HCT116 (cell line): ENCODE measurements at regions not wholly inside any gene's neighbourhood (a gene's known extent, or its start where the extent isn't known, plus 50 kb on each side); places are given as distances from the start of the nearest gene placed in this dataset.
"Not testable (repeated sequence)": the region's sequence is repeated elsewhere in the genome, so short reads cannot be mapped to it uniquely, and the experiment has no call there.

Source experiments
- ATAC-seq: fragments of 200-7000 bp; cut with Tn5 transposase; 2 replicates; pipeline ENCODE4 v1.9.1; 2020; ENCODE audit warnings: mild to moderate bottlenecking, moderate library complexity
- BruUV-seq: library from RNA; stranded (reverse); fragments of 400-500 nt; replicated peaks from 2 replicates; lab custom pipeline; 2021; lab: Mats Ljungman, UMichigan
- CTCF ChIA-PET: fragments of 300-600 bp; sonication (Branson Sonifier 250); formaldehyde crosslinking; loops from one replicate; lab custom pipeline; 2021; ENCODE audit warnings: antibody characterized with exemption; lab: Charles Lee
- POLR2A ChIA-PET: fragments of 300-600, 350-600 bp; sonication (Branson Sonifier 250); formaldehyde crosslinking; loops from one replicate; lab custom pipeline; 2021; ENCODE audit warnings: antibody characterized with exemption; lab: Charles Lee
- RAD21 ChIA-PET, 2 experiments: fragments of 300-600 bp; sonication (Branson Sonifier 250); formaldehyde crosslinking; loops; one replicate each; lab custom pipeline; 2023; ENCODE audit warnings: low total read pairs in 2 of 2; ENCODE audit not compliant: uncharacterized antibody in 2 of 2, unreplicated experiment in 2 of 2, low non-redundant PET in 1 of 2; lab: Charles Lee
- DNase-seq: peaks from one replicate; pipeline ENCODE4 v3.0.0-alpha.2; 2010; ENCODE audit warnings: low read depth, low spot score
- H2AFZ ChIP-seq: fragments of 200-600 bp; shearing (Covaris generic), sonication (generic); 2 replicates; pipeline ENCODE4 v1.6.1; 2017; ENCODE audit warnings: low read depth, mixed run types, mixed read lengths, antibody characterized with exemption, low read length; ENCODE audit not compliant: poor library complexity, severe bottlenecking
- H3K27ac ChIP-seq: 2 replicates; pipeline ENCODE4 v1.5.1; 2012; ENCODE audit warnings: low read depth, low read length
- H3K27me3 ChIP-seq: fragments of 200-600 bp; sonication (generic); 2 replicates; pipeline ENCODE4 v1.6.1; 2016; ENCODE audit warnings: mixed run types, low read length, mixed read lengths; ENCODE audit not compliant: insufficient read depth
- H3K36me3 ChIP-seq, 2 experiments: fragments of 200-500 bp in 1 of 2; fragments of 200-600 bp in 1 of 2; sonication (Bioruptor generic) in 1 of 2; sonication (generic) in 1 of 2; 2 replicates each; pipeline versions ENCODE4 v1.5.1 to v1.6.1; 2014 to 2016; ENCODE audit warnings: low read length in 2 of 2, inconsistent platforms in 1 of 2, mixed read lengths in 1 of 2, mixed run types in 1 of 2; ENCODE audit not compliant: insufficient read depth in 2 of 2, control insufficient read depth in 1 of 2
- H3K4me1 ChIP-seq, 2 experiments: fragments of 200-600 bp in 1 of 2; sonication (generic) in 1 of 2; 2 replicates each; pipeline versions ENCODE4 v1.5.1 to v1.6.1; 2012 to 2017; ENCODE audit warnings: low read length in 2 of 2, inconsistent platforms in 1 of 2, mild to moderate bottlenecking in 1 of 2, mixed read lengths in 1 of 2, mixed run types in 1 of 2, moderate library complexity in 1 of 2; ENCODE audit not compliant: insufficient read depth in 2 of 2, control insufficient read depth in 1 of 2
- H3K4me2 ChIP-seq: fragments of 200-600 bp; sonication (generic); 2 replicates; pipeline ENCODE4 v1.6.1; 2017; ENCODE audit warnings: mixed run types, low read length, mixed read lengths
- H3K4me3 ChIP-seq, 2 experiments: fragments of 200-600 bp in 1 of 2; sonication (generic) in 1 of 2; replicated peaks in 1 of 2; 2 replicates each; pipeline ENCODE4 v1.5.1; 2011 to 2016; ENCODE audit warnings: low read length in 2 of 2, control low read depth in 1 of 2, low read depth in 1 of 2, mild to moderate bottlenecking in 1 of 2, mixed read lengths in 1 of 2, mixed run types in 1 of 2
- H3K79me2 ChIP-seq: fragments of 200-600 bp; sonication (generic); 2 replicates; pipeline ENCODE4 v1.6.1; 2017; ENCODE audit warnings: mild to moderate bottlenecking, mixed run types, low read length, moderate library complexity, mixed read lengths; ENCODE audit not compliant: insufficient read depth
- H3K9ac ChIP-seq: fragments of 200-600 bp; sonication (generic); 2 replicates; pipeline ENCODE4 v1.6.1; 2016; ENCODE audit warnings: low read length, mixed read lengths
- H3K9me2 ChIP-seq: fragments of 200-600 bp; sonication (generic), shearing (Covaris generic); 2 replicates; pipeline ENCODE4 v1.6.1; 2017; ENCODE audit warnings: mixed run types, mild to moderate bottlenecking, moderate library complexity; ENCODE audit not compliant: insufficient read depth
- H3K9me3 ChIP-seq, 2 experiments: fragments of 200-500 bp in 1 of 2; fragments of 200-600 bp in 1 of 2; sonication (Bioruptor generic) in 1 of 2; sonication (generic) in 1 of 2; 2 replicates each; pipeline ENCODE4 v1.6.1; 2014 to 2017; ENCODE audit warnings: low read length in 2 of 2, mixed read lengths in 2 of 2, inconsistent platforms in 1 of 2, low read depth in 1 of 2, mild to moderate bottlenecking in 1 of 2, mixed run types in 1 of 2, moderate library complexity in 1 of 2; ENCODE audit not compliant: control insufficient read depth in 1 of 2, insufficient read depth in 1 of 2
- H4K20me1 ChIP-seq: fragments of 200-600 bp; sonication (generic), shearing (Covaris generic); 2 replicates; pipeline ENCODE4 v1.6.1; 2017; ENCODE audit warnings: mixed run types, mild to moderate bottlenecking, moderate library complexity; ENCODE audit not compliant: insufficient read depth
- JUND ChIP-seq: IDR thresholded peaks from 2 replicates; pipeline ENCODE4 v1.6.1; 2012
- RAD21 ChIP-seq: IDR thresholded peaks from 2 replicates; pipeline ENCODE4 v1.6.1; 2012; ENCODE audit warnings: low read depth, mild to moderate bottlenecking
- SP1 ChIP-seq: IDR thresholded peaks from 2 replicates; pipeline ENCODE4 v1.6.1; 2012; ENCODE audit warnings: low read depth
- TCF7L2 ChIP-seq: IDR thresholded peaks from 2 replicates; pipeline ENCODE4 v1.7.0; 2011; ENCODE audit warnings: borderline replicate concordance, inconsistent platforms; ENCODE audit not compliant: insufficient read depth, insufficient read length; ENCODE audit errors: extremely low read depth
- ZNF274 ChIP-seq: fragments of 200-500 bp; sonication (Bioruptor generic); IDR thresholded peaks from 2 replicates; pipeline ENCODE4 v1.6.1; 2014; ENCODE audit warnings: mild to moderate bottlenecking, low read depth, low read length, inconsistent platforms
- intact Hi-C: fragments of 100-400 bp; cut with micrococcal nuclease; formaldehyde crosslinking; loops from 2 replicates; pipeline ENCODE4 v1.10.0; 2022
- TF ChIP-seq, protein P1 (sequence below): IDR thresholded peaks from 2 replicates; pipeline ENCODE4 v1.6.1; 2012; ENCODE audit warnings: low read depth

DNA sequence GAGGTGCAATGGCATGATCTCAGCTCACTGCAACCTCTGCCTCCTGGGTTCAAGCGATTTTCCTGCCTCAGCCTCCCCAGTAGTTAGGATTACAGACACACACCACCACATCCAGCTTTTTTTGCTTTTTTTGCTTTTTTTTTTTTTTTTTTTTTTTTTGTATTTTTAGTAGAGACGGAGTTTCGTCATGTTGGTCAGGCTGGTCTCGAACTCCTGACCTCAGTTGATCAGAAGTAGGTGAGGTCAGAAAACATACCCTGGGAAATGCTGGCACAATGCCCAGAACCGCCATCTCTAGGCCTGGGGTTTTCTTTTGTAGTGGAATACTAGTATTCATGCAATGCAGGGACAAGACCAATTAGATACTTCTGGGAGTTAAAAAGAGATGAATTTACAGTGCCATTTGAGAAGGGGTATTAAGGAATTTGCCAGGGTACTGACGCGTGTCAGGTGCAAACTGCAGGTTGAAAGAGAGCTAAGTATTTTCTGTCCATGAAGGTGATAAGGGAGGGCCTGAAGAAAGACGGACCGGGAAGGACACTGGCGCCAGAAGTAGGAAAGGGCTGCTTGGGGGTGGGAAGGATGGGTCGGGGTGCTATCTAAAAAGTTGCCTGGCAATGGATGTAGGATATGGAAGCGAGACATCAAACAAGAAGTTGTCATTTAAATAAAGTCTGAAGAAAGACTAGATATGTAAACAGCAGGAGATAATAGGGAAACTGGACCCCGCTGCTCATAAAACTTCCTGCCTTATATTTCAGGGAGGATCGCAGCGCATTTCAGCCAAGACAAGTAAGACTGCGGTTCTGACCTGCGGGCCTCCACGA is 95.8 kb downstream of the PPIAL4G start:
- H3K27me3 ChIP-seq, BruUV-seq, DNase-seq, H3K79me2 ChIP-seq, H3K9me3 ChIP-seq, ATAC-seq, intact Hi-C loops, RAD21 ChIA-PET, H3K36me3 ChIP-seq, H3K9me2 ChIP-seq, H4K20me1 ChIP-seq, H3K9ac ChIP-seq, CTCF ChIA-PET, H2AFZ ChIP-seq: not testable (repeated sequence)
- 0 out of 4 replicates have a peak overlapping the region, but pooled peaks of 1 of the 2 experiments have one; percentile 54 for H3K4me3 ChIP-seq
- H3K4me1 ChIP-seq: peaks cover 0 to 18% of the 10 kb centered on the region in 2 experiments; a peak in 2 of 4 replicates
- peak overlapping the region; percentile 67 for H3K4me2 ChIP-seq
- H3K27ac ChIP-seq: peak overlapping the region; percentile 73; the same call in 1 of the 2 replicates
- POLR2A ChIA-PET: interaction anchor here (1.4 to 2.1 kb wide), 6 partner anchors 11 to 136 kb away, joined by 3 to 22 read pairs (median 12); no protein-coding TSS in a partner anchor

DNA sequence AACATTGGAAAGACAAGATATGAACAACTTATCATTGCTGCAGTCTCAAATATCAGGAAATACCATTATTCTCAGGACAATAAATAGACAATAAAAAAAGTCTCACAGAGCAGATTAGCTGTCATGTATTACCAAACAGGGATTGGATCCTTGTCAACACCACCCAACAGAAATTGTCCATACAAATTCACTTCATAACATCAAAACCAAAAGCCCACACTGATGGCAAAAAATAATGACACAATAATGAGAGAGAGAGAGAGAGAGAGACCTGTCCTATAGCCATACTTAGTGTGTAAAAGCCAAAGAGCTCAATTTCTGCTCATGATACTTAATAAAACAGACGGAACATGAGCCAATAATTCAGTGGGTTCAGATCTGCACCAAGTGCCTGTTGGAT is 96.5 kb downstream of the PPIAL4G start:
- TF ChIP-seq JUND: no peak
- TF ChIP-seq ZNF274: no peak
- TF ChIP-seq RAD21: no peak
- TF ChIP-seq, protein P1, sequence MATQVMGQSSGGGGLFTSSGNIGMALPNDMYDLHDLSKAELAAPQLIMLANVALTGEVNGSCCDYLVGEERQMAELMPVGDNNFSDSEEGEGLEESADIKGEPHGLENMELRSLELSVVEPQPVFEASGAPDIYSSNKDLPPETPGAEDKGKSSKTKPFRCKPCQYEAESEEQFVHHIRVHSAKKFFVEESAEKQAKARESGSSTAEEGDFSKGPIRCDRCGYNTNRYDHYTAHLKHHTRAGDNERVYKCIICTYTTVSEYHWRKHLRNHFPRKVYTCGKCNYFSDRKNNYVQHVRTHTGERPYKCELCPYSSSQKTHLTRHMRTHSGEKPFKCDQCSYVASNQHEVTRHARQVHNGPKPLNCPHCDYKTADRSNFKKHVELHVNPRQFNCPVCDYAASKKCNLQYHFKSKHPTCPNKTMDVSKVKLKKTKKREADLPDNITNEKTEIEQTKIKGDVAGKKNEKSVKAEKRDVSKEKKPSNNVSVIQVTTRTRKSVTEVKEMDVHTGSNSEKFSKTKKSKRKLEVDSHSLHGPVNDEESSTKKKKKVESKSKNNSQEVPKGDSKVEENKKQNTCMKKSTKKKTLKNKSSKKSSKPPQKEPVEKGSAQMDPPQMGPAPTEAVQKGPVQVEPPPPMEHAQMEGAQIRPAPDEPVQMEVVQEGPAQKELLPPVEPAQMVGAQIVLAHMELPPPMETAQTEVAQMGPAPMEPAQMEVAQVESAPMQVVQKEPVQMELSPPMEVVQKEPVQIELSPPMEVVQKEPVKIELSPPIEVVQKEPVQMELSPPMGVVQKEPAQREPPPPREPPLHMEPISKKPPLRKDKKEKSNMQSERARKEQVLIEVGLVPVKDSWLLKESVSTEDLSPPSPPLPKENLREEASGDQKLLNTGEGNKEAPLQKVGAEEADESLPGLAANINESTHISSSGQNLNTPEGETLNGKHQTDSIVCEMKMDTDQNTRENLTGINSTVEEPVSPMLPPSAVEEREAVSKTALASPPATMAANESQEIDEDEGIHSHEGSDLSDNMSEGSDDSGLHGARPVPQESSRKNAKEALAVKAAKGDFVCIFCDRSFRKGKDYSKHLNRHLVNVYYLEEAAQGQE: no peak
- no peak for TF ChIP-seq SP1
- TF ChIP-seq TCF7L2: no peak
- H3K27me3 ChIP-seq: no peaks in the 10 kb centered on the region
- DNase-seq: no peak
- no peaks in the 10 kb centered on the region for H4K20me1 ChIP-seq
- ChIA-PET RAD21 (no interaction called here), POLR2A (no interaction called here), CTCF (no interaction called here)
- no peaks in the 10 kb centered on the region for H3K36me3 ChIP-seq
- no peak for ATAC-seq
- H3K4me3 ChIP-seq: no peak overlapping the region
- H3K9me3 ChIP-seq: no peaks in the 10 kb centered on the region
- BruUV-seq: no TSS peak
- intact Hi-C loops: no loop called here
- H3K9ac ChIP-seq: no peak overlapping the region
- no peak overlapping the region for H2AFZ ChIP-seq
- H3K4me1 ChIP-seq: peaks cover 0 to 18% of the 10 kb centered on the region in 2 experiments; a peak in 2 of 4 replicates
- no peak overlapping the region for H3K27ac ChIP-seq
- no peaks in the 10 kb centered on the region for H3K9me2 ChIP-seq
- no peaks in the 10 kb centered on the region for H3K79me2 ChIP-seq
- H3K4me2 ChIP-seq: no peak overlapping the region

DNA sequence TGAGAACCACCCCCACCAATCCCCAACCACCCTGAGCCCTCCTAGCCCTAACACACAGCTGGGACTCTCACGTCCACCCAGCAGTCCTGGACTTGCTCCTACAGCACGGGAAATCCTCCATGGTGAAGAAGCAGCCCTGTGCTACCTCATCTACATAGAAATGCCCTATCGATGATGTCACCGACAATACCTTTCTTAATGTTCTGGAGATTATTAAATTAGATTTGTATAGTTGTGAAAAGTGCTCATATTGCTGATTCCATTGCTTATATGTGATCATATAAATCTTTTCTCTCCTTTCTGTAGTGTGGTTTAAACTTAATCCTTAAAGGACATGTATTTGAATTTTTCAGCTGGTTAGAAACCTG is 97.1 kb downstream of the PPIAL4G start:
- H3K79me2 ChIP-seq, BruUV-seq, CTCF ChIA-PET, H4K20me1 ChIP-seq, H3K9me2 ChIP-seq, H3K27ac ChIP-seq, RAD21 ChIA-PET, H3K9ac ChIP-seq, H3K9me3 ChIP-seq, DNase-seq, H3K36me3 ChIP-seq, H3K27me3 ChIP-seq, H3K4me2 ChIP-seq, intact Hi-C loops, H2AFZ ChIP-seq, H3K4me3 ChIP-seq, ATAC-seq: not testable (repeated sequence)
- POLR2A ChIA-PET: interaction anchor here (0.7 kb wide), 1 partner anchor 137 kb away, joined by 4 read pairs; no protein-coding TSS in a partner anchor
- H3K4me1 ChIP-seq: peaks cover 0 to 18% of the 10 kb centered on the region in 2 experiments; a peak in 2 of 4 replicates
